ENCODE measurements at regions not wholly inside any gene's neighbourhood (a gene's known extent, or its start where the extent isn't known, plus 50 kb on each side); places are given as distances from the start of the nearest gene placed in this dataset.

GRCh38 chr1:67559222-67559700 is 125.7 kb upstream of the GADD45A start:
- Histone ChIP-seq H3K4me1 (replicated peaks) (peaks cover 31% of the 10 kb centered on the region), H3K9me3 (replicated peaks) (no peaks in the 10 kb centered on the region), H3K4me3 (peak overlapping the region; percentile 7; the same call in 1 of the 2 replicates), H3K27me3 (replicated peaks) (no peaks in the 10 kb centered on the region), H3K36me3 (no peaks in the 10 kb centered on the region), H3K27ac (peak overlapping the region; percentile 39)
- peak; percentile 65 to 81 for DNase-seq (ENCODE audit: low read depth in 1 of 2, low spot score in 2 of 2)

DNA sequence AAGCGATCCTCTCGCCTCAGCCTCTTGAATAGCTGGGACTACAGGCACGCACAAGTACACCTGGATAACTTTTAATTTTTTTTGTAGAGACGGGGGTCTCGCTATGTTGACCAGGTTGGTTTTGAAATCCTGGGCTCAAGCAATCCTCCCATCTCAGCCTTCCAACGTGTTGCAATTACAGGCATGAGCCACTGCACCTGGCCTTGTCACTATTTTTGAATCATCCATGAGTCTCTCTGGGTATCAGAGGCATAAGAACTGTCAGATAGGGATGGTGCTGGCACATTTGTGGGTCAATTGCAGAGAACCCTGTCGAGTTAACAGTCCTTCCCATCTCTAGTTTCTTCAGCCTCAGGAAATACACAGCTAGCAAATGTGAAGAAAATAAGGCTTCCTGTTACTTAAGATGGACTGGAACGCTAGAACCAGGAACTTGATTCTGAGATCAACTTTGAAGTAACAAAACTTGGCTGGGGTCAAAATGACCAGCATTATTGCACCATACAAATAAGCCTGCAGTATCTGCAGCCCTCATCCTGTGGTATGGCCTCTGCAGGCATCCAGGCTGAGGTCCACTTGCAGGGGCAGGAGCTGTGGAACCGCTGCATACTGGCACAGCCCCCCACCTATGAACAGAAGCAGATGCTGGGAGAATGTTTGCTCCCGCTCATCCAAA is 124.3 kb upstream of the GADD45A start:
- DNase-seq (ENCODE audit: low read depth in 1 of 2, low spot score in 2 of 2), result no peak
- Histone ChIP-seq H3K9me3 (replicated peaks) (no peaks in the 10 kb centered on the region), H3K4me1 (replicated peaks) (peaks cover 34% of the 10 kb centered on the region), H3K27ac (no peak overlapping the region), H3K36me3 (no peaks in the 10 kb centered on the region), H3K27me3 (replicated peaks) (no peaks in the 10 kb centered on the region), H3K4me3 (no peak overlapping the region)

DNA sequence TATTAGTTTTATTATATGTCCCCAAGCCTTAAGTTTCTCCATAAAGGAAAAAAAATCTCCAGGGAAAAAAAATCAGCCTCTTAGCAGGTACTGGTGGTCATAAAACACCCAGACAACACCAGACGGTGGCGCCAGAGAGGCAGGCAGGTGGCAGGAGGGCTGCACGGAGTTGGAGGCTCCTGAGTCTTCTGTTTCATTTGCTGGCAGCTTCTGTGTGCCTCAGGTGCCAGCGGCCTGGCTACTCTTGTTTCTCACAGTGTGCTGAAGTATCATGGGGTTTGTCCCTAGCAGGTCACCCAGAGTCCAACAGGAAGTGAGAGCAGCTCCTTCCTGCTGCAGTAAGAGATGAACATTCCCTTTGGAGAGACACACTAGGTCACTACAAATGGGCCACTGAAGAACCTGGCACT is 123.3 kb upstream of the GADD45A start:
- DNase-seq (ENCODE audit: low read depth in 1 of 2, low spot score in 2 of 2), result peak; percentile 64 to 91

DNA sequence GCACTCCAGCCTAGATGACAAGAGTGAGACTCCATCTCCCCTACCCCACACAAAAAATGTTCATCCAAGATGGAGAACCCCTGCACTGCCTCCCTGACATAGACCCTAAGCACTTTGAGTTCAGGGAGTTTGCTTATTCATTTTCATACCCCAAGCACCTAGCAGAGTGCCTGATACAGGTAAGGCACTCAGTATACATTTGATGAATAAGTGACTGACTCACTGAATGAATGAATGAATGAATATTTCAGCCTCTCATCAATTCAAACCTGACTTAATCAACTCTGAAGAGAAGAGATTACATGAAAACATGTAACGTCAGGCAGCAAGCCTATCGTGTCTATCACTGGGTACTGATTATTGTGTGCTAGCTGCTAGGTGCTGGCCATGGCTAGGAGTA is 121.3 kb upstream of the GADD45A start:
- Histone ChIP-seq H3K27ac (no peak overlapping the region; the same call in 1 of the 2 replicates), H3K27me3 (replicated peaks) (no peaks in the 10 kb centered on the region), H3K9me3 (replicated peaks) (no peaks in the 10 kb centered on the region), H3K36me3 (no peaks in the 10 kb centered on the region), H3K4me1 (replicated peaks) (peaks cover 24% of the 10 kb centered on the region), H3K4me3 (no peak overlapping the region)
- DNase-seq (ENCODE audit: low read depth in 1 of 2, low spot score in 2 of 2), result no peak

More for the DNA sequence above, 123.3 kb upstream of the GADD45A start:
- H3K36me3 ChIP-seq, result no peaks in the 10 kb centered on the region
- no peaks in the 10 kb centered on the region for H3K27me3 ChIP-seq (replicated peaks)
- H3K4me3 ChIP-seq, result no peak overlapping the region
- H3K9me3 ChIP-seq (replicated peaks), result no peaks in the 10 kb centered on the region
- peaks cover 30% of the 10 kb centered on the region for H3K4me1 ChIP-seq (replicated peaks)
- no peak overlapping the region for H3K27ac ChIP-seq

DNA sequence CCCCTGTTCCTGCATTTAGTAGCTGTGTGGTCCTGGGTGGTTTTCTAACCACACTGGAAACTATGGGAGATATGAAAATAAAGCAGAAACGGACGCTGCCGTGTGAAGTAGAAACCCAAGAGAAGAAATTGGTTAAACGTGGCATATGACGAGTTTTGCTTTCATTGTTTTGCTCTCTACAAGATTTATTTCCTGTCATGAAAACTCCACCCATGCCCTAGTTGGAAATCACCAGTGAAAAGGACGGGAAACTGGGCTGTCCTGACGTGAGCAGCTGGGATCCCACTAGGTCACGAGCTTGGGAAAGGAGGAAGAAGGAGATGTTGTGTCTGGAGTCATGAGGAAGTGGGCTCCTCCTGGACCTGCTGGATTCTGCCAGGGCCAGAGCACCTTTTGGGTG is 120.8 kb upstream of the GADD45A start:
- DNase-seq (ENCODE audit: low read depth in 1 of 2, low spot score in 2 of 2), result peak in 1 of 2 experiments; percentile 19
- Histone ChIP-seq H3K27me3 (replicated peaks) (no peaks in the 10 kb centered on the region), H3K27ac (no peak overlapping the region; the same call in 1 of the 2 replicates), H3K36me3 (no peaks in the 10 kb centered on the region), H3K9me3 (replicated peaks) (no peaks in the 10 kb centered on the region), H3K4me3 (no peak overlapping the region), H3K4me1 (replicated peaks) (peaks cover 20% of the 10 kb centered on the region)

DNA sequence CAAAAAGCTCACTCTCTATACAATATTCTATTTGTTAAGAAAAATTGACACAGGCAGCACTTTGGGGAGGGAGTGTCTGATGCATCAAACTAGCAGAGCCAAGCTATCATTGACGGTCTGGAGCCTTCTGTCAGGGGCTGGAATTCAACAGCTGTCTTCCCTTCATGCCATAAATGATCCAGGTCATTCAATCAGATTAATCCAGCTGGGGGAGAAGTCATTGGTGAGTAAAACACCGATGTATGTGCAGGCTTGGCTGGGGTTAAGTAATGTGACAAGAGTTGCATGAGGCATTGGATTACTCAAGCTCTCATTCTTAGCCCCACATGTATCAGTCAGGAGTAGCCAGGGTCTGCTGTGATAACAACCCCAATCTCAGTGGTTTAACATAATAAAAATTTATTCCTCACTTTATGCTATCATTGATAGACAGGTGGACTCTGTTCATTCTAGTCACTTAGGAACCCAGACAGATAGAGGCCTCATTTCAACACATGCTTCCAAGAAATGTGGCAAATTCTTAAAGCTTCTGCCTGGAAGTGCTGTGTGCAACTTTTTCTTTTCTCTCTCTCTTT is 118.1 kb upstream of the GADD45A start:
- Histone ChIP-seq H3K27me3 (replicated peaks) (no peaks in the 10 kb centered on the region), H3K36me3 (no peaks in the 10 kb centered on the region), H3K4me1 (replicated peaks) (peaks cover 36% of the 10 kb centered on the region), H3K27ac (no peak overlapping the region), H3K9me3 (replicated peaks) (no peaks in the 10 kb centered on the region), H3K4me3 (no peak overlapping the region)
- DNase-seq (ENCODE audit: low read depth in 1 of 2, low spot score in 2 of 2), result no peak

- Histone ChIP-seq H3K27me3 (replicated peaks) (no peaks in the 10 kb centered on the region), H3K36me3 (no peaks in the 10 kb centered on the region), H3K4me3 (no peak overlapping the region), H3K27ac (peak overlapping the region; percentile 81), H3K9me3 (replicated peaks) (no peaks in the 10 kb centered on the region), H3K4me1 (replicated peaks) (peaks cover 38% of the 10 kb centered on the region)
- peak; percentile 78 to 82 for DNase-seq (ENCODE audit: low read depth in 1 of 2, low spot score in 2 of 2)
Observed at GRCh38 chr1:67570486-67571143, 114.4 kb upstream of the GADD45A start.

- H3K27ac ChIP-seq, result peak overlapping the region; percentile 81
- H3K4me3 ChIP-seq, result no peak overlapping the region
- no peaks in the 10 kb centered on the region for H3K9me3 ChIP-seq (replicated peaks)
- peaks cover 42% of the 10 kb centered on the region for H3K4me1 ChIP-seq (replicated peaks)
- H3K27me3 ChIP-seq (replicated peaks), result no peaks in the 10 kb centered on the region
- no peak for DNase-seq (ENCODE audit: low read depth in 1 of 2, low spot score in 2 of 2)
- H3K36me3 ChIP-seq, result no peaks in the 10 kb centered on the region
Observed at GRCh38 chr1:67571406-67571805, 113.6 kb upstream of the GADD45A start.

DNA sequence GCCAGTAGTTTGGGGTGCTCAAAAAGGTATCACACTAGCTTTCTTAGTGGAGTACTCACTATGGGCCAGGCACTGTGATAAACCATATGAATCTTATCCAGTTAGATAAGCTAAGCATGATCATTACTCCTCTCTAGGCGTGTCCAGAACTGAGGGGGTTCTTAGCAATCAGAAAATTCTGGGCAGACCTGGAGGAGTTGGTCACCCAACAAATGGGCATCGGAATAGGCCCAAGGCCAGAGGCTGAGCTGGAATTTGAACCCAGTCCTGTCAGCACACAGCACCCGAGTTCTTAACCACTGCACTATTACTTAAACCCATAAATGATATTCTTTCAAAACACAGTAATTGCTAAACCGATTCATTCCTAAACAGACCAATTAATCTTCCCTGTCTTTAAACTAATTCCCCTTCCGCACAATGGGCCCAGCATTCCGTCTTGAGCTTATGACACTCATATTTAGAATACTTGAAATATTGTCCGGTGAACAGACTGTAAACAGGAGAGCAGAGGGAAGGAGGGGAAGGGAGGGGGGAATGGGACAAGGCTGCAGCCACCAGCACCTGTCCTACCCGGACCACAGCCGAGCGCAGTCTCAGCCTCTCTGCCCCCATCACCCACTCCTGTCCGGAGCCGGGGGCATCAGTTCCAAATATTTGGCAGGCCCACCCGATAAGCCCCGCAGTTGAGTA is 113.0 kb upstream of the GADD45A start:
- Histone ChIP-seq H3K4me3 (no peak overlapping the region), H3K36me3 (no peaks in the 10 kb centered on the region), H3K9me3 (replicated peaks) (no peaks in the 10 kb centered on the region), H3K27ac (no peak overlapping the region), H3K4me1 (replicated peaks) (peaks cover 42% of the 10 kb centered on the region), H3K27me3 (replicated peaks) (no peaks in the 10 kb centered on the region)
- no peak for DNase-seq (ENCODE audit: low read depth in 1 of 2, low spot score in 2 of 2)

DNA sequence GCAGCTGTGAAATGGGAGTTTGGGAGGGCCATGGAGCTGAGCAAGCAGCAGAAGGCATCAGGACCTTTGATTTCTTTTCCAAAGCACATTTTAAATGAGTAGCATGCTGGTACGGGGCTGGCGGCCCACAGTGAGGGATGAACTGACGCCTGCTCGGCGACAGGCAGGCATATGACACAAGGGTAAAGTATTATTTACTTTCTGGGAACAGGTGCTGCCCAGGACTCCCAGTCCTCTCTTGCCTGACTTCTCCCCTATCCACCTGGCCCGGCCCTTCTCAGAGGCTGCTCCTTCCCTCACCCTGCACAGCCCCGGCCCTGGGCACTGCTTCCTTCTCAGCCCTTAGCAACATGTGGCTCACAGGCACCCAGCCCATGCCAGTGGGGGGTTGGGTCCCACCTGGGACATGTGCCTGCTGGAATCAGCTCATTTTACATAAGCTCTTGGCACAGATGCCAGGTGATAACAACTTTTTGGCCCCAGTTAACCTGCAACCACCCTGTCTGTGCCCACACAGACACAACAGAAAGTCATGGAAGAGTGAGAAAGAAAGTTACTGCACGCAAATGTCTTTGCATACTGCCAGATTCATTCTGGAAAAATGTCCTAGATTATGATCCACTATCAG is 112.3 kb upstream of the GADD45A start:
- Histone ChIP-seq H3K9me3 (replicated peaks) (no peaks in the 10 kb centered on the region), H3K4me1 (replicated peaks) (peaks cover 42% of the 10 kb centered on the region), H3K27me3 (replicated peaks) (no peaks in the 10 kb centered on the region), H3K4me3 (no peak overlapping the region), H3K36me3 (no peaks in the 10 kb centered on the region), H3K27ac (no peak overlapping the region)
- no peak for DNase-seq (ENCODE audit: low read depth in 1 of 2, low spot score in 2 of 2)

DNA sequence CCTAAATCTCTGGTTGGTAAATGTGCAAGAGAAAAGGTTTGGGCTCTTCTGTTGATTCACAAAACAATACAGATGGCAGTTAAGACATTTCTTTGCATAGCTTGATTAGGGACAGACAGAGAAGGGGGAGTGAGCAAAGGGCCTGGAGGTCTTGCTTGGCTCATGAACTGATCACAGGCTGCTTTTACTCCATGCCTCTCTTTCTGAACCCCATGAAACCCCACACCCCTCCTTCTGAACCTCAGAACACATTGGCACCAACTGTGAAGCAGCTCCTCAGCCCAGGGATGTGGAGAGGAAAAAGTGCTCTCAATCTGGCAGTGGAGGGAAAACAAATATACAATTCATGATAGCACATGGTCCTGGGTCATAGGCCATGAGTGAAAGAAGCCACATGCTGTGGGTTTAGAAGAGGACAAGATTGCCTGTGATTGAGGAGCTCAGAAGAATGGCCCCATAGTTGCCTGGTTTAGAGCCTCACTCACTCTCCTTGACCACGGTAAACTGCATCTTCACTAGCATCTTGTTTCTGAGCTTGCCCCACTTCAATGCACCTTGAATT is 111.6 kb upstream of the GADD45A start:
- DNase-seq (ENCODE audit: low read depth in 1 of 2, low spot score in 2 of 2), result no peak
- Histone ChIP-seq H3K4me1 (replicated peaks) (peaks cover 42% of the 10 kb centered on the region), H3K27me3 (replicated peaks) (no peaks in the 10 kb centered on the region), H3K4me3 (no peak overlapping the region), H3K36me3 (no peaks in the 10 kb centered on the region), H3K9me3 (replicated peaks) (no peaks in the 10 kb centered on the region), H3K27ac (no peak overlapping the region)

- no peaks in the 10 kb centered on the region for H3K36me3 ChIP-seq
- DNase-seq (ENCODE audit: low read depth in 1 of 2, low spot score in 2 of 2), result no peak
Observed at GRCh38 chr1:67574221-67574620, 110.8 kb upstream of the GADD45A start.

DNA sequence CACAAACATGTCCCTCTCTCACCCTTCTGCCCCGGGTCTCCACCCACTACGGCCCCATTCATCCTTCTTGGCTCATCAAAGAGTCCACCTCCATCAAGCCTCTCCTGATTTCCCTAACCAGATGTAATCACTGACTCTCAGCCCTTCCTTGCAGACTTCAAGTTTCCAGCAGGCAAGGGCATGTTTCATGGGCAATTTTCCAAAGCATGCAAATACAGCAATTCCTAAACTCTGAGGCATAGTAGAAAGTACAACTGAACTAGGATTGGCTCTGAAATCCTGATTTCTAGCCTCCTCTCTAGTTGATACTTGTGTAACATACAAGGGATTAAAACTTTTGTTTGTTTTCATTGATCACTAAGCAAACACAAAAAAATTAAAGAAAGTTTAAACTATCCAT is 109.1 kb upstream of the GADD45A start:
- peaks cover 27% of the 10 kb centered on the region for H3K4me1 ChIP-seq (replicated peaks)
- H3K9me3 ChIP-seq (replicated peaks), result no peaks in the 10 kb centered on the region
- no peaks in the 10 kb centered on the region for H3K36me3 ChIP-seq
- no peaks in the 10 kb centered on the region for H3K27me3 ChIP-seq (replicated peaks)
- DNase-seq (ENCODE audit: low read depth in 1 of 2, low spot score in 2 of 2), result peak in 1 of 2 experiments; percentile 17
- H3K4me3 ChIP-seq, result no peak overlapping the region
- 0 out of 2 replicates have a peak overlapping the region, but pooled peaks have one; percentile 3 for H3K27ac ChIP-seq

More at GRCh38 chr1:67574221-67574620, 110.8 kb upstream of the GADD45A start:
- Histone ChIP-seq H3K4me3 (no peak overlapping the region), H3K27ac (no peak overlapping the region), H3K4me1 (replicated peaks) (peaks cover 42% of the 10 kb centered on the region), H3K9me3 (replicated peaks) (no peaks in the 10 kb centered on the region), H3K27me3 (replicated peaks) (no peaks in the 10 kb centered on the region)

All from SJSA1 (cell line).